ENCODE measurements at regions not wholly inside any gene's neighbourhood (a gene's known extent, or its start where the extent isn't known, plus 50 kb on each side); places are given as distances from the start of the nearest gene placed in this dataset.

DNA sequence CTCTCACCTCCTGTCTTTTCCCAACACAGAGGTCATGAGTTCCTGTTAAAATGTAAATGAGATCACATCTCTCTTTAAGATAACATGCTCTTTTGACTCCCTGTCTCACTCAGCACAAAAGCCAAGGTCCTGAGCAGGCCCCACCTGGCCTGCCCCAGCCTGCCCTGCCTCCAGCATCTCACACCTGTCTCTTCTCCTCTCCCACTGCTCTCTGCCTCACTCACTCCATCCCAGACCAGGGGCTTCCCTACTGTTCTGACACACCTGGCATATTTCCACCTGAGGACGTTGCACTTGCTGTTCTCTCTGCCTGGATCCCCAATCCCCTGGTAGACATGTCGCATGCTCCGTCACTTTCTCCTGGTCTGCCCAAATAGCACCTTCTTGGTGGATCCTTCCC, 285.0 kb upstream of the ZMIZ1 start:
- DNase-seq: no peak

DNA sequence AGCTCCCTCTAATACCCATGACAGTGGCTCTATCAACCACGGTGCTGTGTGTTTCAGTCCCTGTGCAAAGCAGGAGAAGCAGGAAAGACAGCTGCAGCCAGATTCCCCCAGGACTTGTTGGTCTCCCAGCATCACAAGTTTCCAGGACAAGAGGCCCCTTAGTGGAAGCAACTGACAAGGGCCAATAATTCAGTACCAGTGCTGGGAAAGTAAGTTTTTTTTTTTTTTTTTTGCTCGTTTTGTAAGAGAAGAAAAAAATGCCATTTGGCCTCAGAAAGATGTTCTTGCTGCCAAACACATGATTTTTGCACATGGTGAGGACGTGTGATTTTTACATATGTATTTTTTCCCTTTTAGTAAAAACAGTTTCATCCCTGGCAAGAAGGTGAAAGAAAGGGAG, 284.2 kb upstream of the ZMIZ1 start:
- no peak for DNase-seq

- no peak for DNase-seq
Measured at GRCh38 chr10:78785066-78785465, 283.7 kb upstream of the ZMIZ1 start.

GRCh38 chr10:78785991-78786390, 282.8 kb upstream of the ZMIZ1 start:
- no peak for DNase-seq

DNA sequence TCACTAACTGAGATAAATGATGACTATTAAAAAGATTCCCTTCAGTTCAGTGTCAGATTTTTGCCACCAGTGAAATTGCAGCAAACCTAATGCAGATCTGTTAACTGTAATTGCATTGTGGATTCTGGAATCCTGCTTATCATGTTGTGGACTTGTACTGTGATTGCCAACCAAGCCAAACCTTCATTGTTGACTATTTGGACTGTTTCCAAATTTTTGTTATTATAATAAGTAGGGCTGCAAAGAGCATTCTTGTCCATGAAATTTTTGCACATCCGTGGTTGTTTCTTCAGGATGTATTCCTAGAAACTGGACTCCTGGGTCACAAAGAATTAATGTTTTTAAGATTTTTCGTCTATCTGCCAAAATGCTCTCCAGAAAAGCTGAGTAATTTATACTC, 281.6 kb upstream of the ZMIZ1 start:
- no peak for DNase-seq

GRCh38 chr10:78794736-78795455, 273.9 kb upstream of the ZMIZ1 start:
- DNase-seq: no peak

- DNase-seq: no peak
Measured at GRCh38 chr10:78798976-78799730, 269.6 kb upstream of the ZMIZ1 start.

GRCh38 chr10:78800006-78800405, 268.8 kb upstream of the ZMIZ1 start:
- DNase-seq: no peak

DNA sequence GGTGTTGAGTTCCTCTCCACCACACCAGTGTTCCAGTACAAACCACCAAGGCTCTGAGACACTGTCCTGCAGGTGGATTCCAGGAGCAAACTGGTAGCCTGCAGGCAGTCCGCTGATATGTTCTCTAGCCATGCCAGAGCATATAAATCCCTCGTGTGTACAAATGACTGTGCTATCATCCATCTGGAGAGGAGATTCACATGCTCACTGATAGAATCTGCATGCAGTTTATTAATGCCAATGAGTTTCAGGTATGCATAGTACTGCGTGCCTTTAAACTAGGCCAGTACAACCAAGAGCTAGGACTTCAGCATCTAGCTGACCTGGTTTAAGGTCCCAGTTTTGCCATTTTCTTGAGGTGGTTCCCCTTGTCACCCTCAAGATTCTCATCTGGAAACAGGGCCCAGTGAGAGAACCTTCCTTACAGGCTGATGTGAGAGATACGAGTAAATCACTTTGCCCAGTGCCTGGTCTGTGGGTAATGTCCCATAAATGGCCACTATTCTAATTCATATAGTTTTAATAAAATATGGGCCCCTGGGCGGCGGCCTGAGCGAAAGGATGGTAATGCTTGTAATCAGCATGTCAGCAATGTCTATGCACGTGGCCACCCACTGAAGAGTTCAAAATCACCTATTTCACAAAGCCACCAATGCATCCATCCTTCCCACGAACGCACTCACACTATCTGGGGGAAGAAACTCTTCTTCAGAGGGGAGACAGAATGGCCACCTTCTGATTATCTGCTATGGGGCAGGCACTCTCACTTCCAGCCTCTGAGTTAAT, 268.0 kb upstream of the ZMIZ1 start:
- no peak for DNase-seq

- no peak for DNase-seq
Measured at GRCh38 chr10:78802431-78802830, 266.3 kb upstream of the ZMIZ1 start.

DNA sequence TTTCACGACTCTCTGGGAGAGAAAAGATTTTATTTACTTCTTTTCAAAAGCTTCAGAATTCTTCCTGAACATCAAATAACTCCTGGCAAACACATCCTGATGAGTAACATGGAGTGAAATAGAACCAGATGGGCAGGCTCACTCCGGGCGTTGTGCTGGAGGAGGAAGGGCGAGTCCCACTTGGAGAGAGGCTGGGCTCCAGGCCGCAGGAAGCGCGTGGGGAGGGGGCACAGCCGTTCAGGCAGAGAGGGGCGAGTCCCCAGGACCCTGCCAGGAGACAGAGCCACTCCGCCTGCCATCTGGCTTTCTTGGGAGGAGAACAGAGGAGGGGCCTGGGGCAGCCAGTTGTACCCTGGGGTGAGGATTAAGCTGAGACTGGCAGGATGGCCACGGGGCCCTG, 265.9 kb upstream of the ZMIZ1 start:
- DNase-seq: no peak

GRCh38 chr10:78803710-78804109, 265.1 kb upstream of the ZMIZ1 start:
- no peak for DNase-seq

DNA sequence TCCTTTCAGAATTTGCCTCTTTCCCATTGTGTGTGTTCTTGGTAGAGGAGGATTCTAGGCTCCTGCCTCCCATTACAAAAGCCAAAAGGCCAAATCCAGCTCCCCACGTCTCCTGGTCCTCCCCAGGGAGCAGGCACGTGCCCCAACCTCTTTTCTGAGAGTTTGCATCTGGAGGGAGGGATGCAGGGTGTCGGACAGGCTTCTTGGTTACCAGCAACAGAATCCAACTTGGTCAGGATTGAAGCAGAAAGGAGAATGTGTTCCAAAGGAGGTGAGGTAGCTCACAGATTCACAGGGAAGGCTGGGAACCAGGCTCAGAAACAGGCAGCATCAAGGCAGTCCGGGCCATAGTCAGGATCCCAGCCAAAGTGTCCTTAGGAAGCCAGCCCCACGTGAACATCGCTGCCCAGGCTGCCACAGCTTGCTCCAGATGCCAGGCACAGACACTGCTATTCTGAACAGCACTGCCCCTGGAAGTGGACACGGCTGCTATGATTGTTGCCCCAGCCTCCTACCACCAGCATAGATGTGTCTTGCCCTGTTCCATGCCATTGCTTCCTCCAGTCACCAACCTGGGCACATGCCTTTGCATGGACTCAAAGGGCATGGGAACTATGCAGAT, 264.2 kb upstream of the ZMIZ1 start:
- DNase-seq: no peak

GRCh38 chr10:78805176-78805575, 263.6 kb upstream of the ZMIZ1 start:
- no peak for DNase-seq

DNA sequence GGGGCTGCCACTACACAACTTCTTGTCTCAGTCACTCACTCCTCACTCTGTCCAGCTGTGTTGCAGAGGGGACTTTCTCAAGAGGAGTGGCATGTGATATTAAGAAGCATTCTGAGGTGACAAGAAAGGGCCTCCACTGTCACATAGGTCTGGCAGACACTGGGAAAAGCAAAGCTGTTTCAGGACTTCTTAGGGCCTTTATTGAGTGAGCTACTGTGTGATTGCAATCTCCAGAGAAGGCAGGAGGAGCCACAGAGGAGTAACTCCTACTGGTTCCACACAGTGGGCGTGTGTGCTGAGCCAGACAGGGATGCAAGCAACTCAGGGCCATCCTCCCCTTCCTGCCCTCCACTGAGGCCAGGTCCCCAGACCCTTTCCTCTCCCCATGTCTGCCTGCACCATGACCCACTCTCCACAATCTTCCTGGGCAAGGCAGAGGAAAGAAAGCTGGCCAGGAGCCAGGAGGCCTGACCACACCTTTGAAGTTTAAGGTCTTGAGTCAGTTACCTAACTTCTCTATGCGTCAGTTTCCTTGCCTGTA, 262.0 kb upstream of the ZMIZ1 start:
- DNase-seq: no peak

GRCh38 chr10:78807504-78808203, 261.1 kb upstream of the ZMIZ1 start:
- DNase-seq: no peak

DNA sequence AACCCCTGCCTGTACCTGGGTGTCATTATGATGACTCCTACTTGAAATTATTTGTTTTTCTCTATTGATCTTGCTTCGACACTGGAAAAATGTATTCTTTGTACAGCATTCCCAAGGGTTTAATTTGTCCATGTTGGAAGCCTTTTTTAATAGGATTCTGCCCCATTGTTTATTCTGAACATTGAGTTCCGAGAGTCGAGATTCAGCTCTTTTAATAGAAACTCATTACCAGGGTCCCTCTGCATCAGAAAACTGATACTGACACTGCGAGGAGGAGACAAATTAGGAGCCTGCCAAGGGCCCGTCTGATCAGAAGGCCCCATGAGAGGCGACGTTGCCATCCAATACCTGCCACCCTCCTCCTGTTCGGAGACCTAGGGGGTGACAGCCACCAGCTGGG, 260.5 kb upstream of the ZMIZ1 start:
- no peak for DNase-seq

DNA sequence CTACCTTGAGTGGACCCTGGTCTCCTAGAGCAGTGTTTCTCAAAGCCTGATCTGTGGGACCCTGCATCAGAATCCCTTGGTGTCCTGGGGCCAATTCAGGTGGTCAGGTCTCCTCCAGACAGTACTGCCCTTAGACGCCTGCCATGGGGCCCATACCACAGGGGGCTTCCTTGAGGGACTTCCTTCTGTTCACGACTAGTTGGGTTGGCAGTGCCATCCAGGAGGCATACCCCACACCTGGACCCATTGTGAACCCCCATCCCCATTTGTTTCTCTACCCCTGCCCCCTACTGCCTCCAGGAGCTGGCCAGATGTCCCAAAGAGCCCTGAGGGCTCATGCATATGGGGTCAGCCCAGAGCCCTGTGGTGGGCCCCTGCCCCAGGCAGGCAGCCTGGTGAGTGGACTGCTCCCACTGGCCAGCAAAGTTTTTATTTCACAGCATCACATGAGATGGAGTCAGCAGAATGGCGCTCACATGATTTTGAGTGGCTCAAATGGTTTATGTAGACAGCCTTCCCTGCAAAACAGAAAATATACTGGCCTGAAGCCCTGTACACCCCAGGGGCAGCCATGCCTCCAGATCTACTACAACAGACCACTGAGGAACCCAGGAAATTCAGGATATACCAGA, 259.9 kb upstream of the ZMIZ1 start:
- no peak for DNase-seq

DNA sequence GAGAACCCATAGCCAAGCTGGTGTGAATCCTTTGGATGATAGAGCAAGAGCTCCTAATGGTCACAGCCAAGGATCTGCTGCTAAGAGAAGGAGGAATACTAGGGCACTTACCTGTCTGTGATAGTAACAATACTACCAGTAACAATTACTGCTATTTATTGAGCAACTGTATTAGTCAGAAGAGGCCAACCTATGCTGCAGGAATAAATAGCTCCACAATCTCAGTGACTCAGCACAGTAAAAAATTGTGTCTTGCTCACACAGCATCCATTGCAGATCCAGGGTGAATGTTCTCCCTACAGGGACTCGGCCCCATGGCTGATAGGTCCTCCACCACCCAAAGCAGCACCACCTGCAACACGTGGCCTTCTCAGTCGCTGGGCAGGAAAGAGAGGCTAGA, 257.6 kb upstream of the ZMIZ1 start:
- DNase-seq: no peak

DNA sequence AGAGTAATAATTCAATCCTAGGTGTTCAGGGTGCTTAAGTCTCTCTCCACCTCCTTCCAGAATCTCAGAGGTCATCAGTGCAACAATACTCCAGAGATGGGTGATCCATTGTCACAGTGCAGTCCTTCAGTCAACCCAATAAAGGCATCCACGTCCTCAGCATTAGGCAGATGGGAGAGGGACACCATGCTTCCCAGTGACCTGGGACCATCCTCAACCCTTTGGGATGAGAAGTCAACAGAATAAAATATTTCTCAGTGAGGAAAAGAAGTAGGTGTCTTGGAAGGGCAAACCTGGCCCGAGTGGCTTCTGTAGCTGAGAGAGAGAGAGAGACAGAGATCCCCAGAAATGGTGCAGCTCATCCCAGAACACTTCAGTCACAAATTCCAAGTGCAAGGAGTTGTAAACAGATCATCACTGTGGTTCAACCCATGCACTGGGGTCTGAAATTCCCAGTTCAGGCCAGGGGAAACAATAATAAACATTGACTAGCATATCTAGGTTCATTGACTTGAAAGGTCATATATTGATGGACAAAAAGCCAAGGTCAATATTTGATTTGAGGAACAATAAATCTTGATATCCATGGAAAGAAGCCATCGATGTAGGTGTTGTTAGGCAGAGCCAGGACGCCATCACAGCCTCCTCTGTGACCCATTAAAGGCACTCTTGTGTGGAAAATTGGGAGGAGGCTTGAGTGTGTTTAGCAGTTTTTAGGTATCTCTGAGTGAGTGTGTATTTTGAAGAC, 256.0 kb upstream of the ZMIZ1 start:
- no peak for DNase-seq

- no peak for DNase-seq
Measured at GRCh38 chr10:78813526-78813925, 255.2 kb upstream of the ZMIZ1 start.

All from CD4-positive, alpha-beta T cell treated with Interleukin-15 for 1 hour (primary cell).